HepG2 (cell line): ENCODE measurements at regions not wholly inside any gene's neighbourhood (a gene's known extent, or its start where the extent isn't known, plus 50 kb on each side); places are given as distances from the start of the nearest gene placed in this dataset.

ENCODE experiments used
- ATAC-seq: fragments of 200-7000 bp; cut with Tn5 transposase; 3 replicates; pipeline ENCODE4 v1.9.1; 2020; ENCODE audit warnings: mild to moderate bottlenecking, moderate library complexity
- BruUV-seq: library from RNA; stranded (reverse); fragments of 400-500 nt; replicated peaks from 2 replicates; lab custom pipeline; 2021; lab: Mats Ljungman, UMichigan
- CTCF ChIA-PET: fragments of 300-600 bp; formaldehyde crosslinking; extraction: SDS; loops from one replicate; lab custom pipeline; 2021; ENCODE audit warnings: low total read pairs, inconsistent platforms, low intra/inter-chr PET ratio; lab: Yijun Ruan, JAX
- POLR2A ChIA-PET: fragments of 350-600 bp; sonication (Branson Sonifier 250); formaldehyde crosslinking; loops from one replicate; lab custom pipeline; 2020; ENCODE audit warnings: antibody characterized with exemption, inconsistent platforms; lab: Yijun Ruan, JAX
- DNase-seq: peaks from one replicate; pipeline ENCODE4 v3.0.0-alpha.2; 2015; ENCODE audit warnings: low spot score
- FAIRE-seq: peaks from 3 replicates; lab custom pipeline; 2011; peaks lifted over from hg19 to GRCh38; lab: Jason Lieb, UNC
- H2AFZ ChIP-seq: one replicate; pipeline ENCODE4 v1.6.1; 2011; ENCODE audit warnings: low read length, inconsistent platforms
- H3K27ac ChIP-seq: fragments of 300-600 bp; 3 replicates; pipeline ENCODE4 v1.8.0; 2011; ENCODE audit warnings: mixed run types, mild to moderate bottlenecking, mixed read lengths, low read length, inconsistent platforms; ENCODE audit not compliant: insufficient read depth; ENCODE audit errors: extremely low read length
- H3K27me3 ChIP-seq, 2 experiments: fragments of 200-600 bp in 1 of 2; 2 replicates in 1 of 2; 3 replicates in 1 of 2; pipeline versions ENCODE4 v1.6.0 to v1.8.0; 2011; ENCODE audit warnings: low read length in 2 of 2, mild to moderate bottlenecking in 2 of 2, moderate library complexity in 2 of 2, inconsistent platforms in 1 of 2; ENCODE audit not compliant: insufficient read depth in 2 of 2, control insufficient read depth in 1 of 2
- H3K36me3 ChIP-seq, 2 experiments: fragments of 200-600 bp in 1 of 2; replicated peaks in 1 of 2; 2 replicates in 1 of 2; 3 replicates in 1 of 2; pipeline versions ENCODE4 v1.5.1 to v1.8.0; 2011; ENCODE audit warnings: low read length in 2 of 2, inconsistent platforms in 1 of 2; ENCODE audit not compliant: insufficient read depth in 2 of 2, control insufficient read depth in 1 of 2
- H3K4me1 ChIP-seq: 2 replicates; pipeline ENCODE4 v1.5.1; 2012; ENCODE audit warnings: low read length, inconsistent platforms; ENCODE audit not compliant: insufficient read depth
- H3K4me2 ChIP-seq: 2 replicates; pipeline ENCODE4 v1.6.0; 2011; ENCODE audit warnings: low read depth, low read length, inconsistent platforms
- H3K4me3 ChIP-seq, 3 experiments: fragments of 200-600 bp in 1 of 3; sonication (generic), shearing (Covaris generic) in 1 of 3; replicated peaks in 1 of 3; 2 replicates each; pipeline ENCODE4 v1.5.1; 2011 to 2016; ENCODE audit warnings: low read length in 3 of 3, inconsistent platforms in 2 of 3, low read depth in 2 of 3, mild to moderate bottlenecking in 2 of 3, control low read depth in 1 of 3, mixed read lengths in 1 of 3; ENCODE audit not compliant: insufficient read depth in 1 of 3
- H3K79me2 ChIP-seq: one replicate; pipeline ENCODE4 v1.6.1; 2011; ENCODE audit warnings: low read length, inconsistent platforms; ENCODE audit not compliant: insufficient read depth
- H3K9ac ChIP-seq: 2 replicates; pipeline ENCODE4 v1.6.0; 2011; ENCODE audit warnings: mild to moderate bottlenecking, low read depth, low read length, inconsistent platforms; ENCODE audit not compliant: insufficient read depth
- H3K9me3 ChIP-seq: 2 replicates; pipeline ENCODE4 v1.5.1; 2012; ENCODE audit warnings: mild to moderate bottlenecking, low read length
- H4K20me1 ChIP-seq: 2 replicates; pipeline ENCODE4 v1.6.0; 2011; ENCODE audit warnings: inconsistent platforms, mild to moderate bottlenecking, low read length, moderate library complexity; ENCODE audit not compliant: insufficient read depth
- ARNTL ChIP-seq: sonication (generic); formaldehyde crosslinking; IDR thresholded peaks from 2 replicates; pipeline ENCODE4 v1.4.0; 2020; ENCODE audit warnings: mild to moderate bottlenecking, missing genetic modification reagents
- PAXIP1 ChIP-seq: sonication (generic); formaldehyde crosslinking; conservative IDR thresholded peaks from 2 replicates; pipeline ENCODE4 v1.4.0; 2020; ENCODE audit warnings: mild to moderate bottlenecking, missing genetic modification reagents, moderate library complexity
- POLR2G ChIP-seq: fragments of 200-400 bp; formaldehyde crosslinking; IDR thresholded peaks from 2 replicates; pipeline ENCODE4 v1.6.1; 2018; ENCODE audit warnings: mild to moderate bottlenecking, low read depth, low read length, moderate library complexity
- PRMT3 ChIP-seq: sonication (generic); formaldehyde crosslinking; IDR thresholded peaks from 2 replicates; pipeline ENCODE4 v1.8.1; 2022; ENCODE audit warnings: low read depth, mild to moderate bottlenecking, moderate library complexity, missing genetic modification reagents, borderline replicate concordance
- SAFB2 ChIP-seq: sonication (generic); formaldehyde crosslinking; IDR thresholded peaks from 2 replicates; pipeline ENCODE4 v1.5.1; 2020; ENCODE audit warnings: missing genetic modification reagents, low read depth, mild to moderate bottlenecking, borderline replicate concordance
- SMAD3 ChIP-seq: sonication (generic); formaldehyde crosslinking; IDR thresholded peaks from 2 replicates; pipeline ENCODE4 v1.4.0; 2020; ENCODE audit warnings: missing genetic modification reagents
- THAP7 ChIP-seq: sonication (generic); formaldehyde crosslinking; IDR thresholded peaks from 2 replicates; pipeline ENCODE4 v1.8.1; 2023; ENCODE audit warnings: mild to moderate bottlenecking, missing genetic modification reagents
- ZBTB21 ChIP-seq: sonication (generic); formaldehyde crosslinking; IDR thresholded peaks from 2 replicates; pipeline ENCODE4 v1.4.0; 2020; ENCODE audit warnings: missing genetic modification reagents
- ZC3H4 ChIP-seq: sonication (generic); formaldehyde crosslinking; IDR thresholded peaks from 2 replicates; pipeline ENCODE4 v1.4.0; 2020; ENCODE audit warnings: missing genetic modification reagents, borderline replicate concordance
- ZFYVE20 ChIP-seq: sonication (generic); formaldehyde crosslinking; IDR thresholded peaks from 2 replicates; pipeline ENCODE4 v1.8.0; 2023; ENCODE audit warnings: low read depth, mild to moderate bottlenecking, moderate library complexity, missing genetic modification reagents, borderline replicate concordance
- ZNF280B ChIP-seq: sonication (generic); formaldehyde crosslinking; IDR thresholded peaks from 2 replicates; pipeline ENCODE4 v1.5.0; 2020; ENCODE audit warnings: missing genetic modification reagents, mild to moderate bottlenecking, borderline replicate concordance
- ZNF280D ChIP-seq: sonication (generic); formaldehyde crosslinking; IDR thresholded peaks from 2 replicates; pipeline ENCODE4 v1.5.1; 2020; ENCODE audit warnings: mild to moderate bottlenecking, missing genetic modification reagents
- ZNF292 ChIP-seq: sonication (generic); formaldehyde crosslinking; IDR thresholded peaks from 2 replicates; pipeline ENCODE4 v1.8.1; 2022; ENCODE audit warnings: mild to moderate bottlenecking, low read depth, missing genetic modification reagents, borderline replicate concordance
- ZNF30 ChIP-seq: sonication (generic); formaldehyde crosslinking; IDR thresholded peaks from 2 replicates; pipeline ENCODE4 v1.5.0; 2020; ENCODE audit warnings: mild to moderate bottlenecking, missing genetic modification reagents
- ZNF446 ChIP-seq: sonication (generic); formaldehyde crosslinking; IDR thresholded peaks from 2 replicates; pipeline ENCODE4 v1.5.0; 2020; ENCODE audit warnings: mild to moderate bottlenecking, missing genetic modification reagents
- WGBS: methylation state at CpG from one replicate; pipeline ENCODE4 v1.1.6; 2017; ENCODE audit warnings: low lambda C conversion rate; 5-methylcytosine and 5-hydroxymethylcytosine counted together
- in situ Hi-C: cut with HindIII; loops from 2 replicates; pipeline ENCODE4 v1.10.0; 2017; ENCODE audit warnings: low pct_unique_long_range_greater_than_20kb; ENCODE audit not compliant: extremely low pct_ligation_motif_present
- intact Hi-C: fragments of 100-400 bp; cut with micrococcal nuclease; formaldehyde crosslinking; loops from one replicate; pipeline ENCODE4 v1.10.0; 2022; ENCODE audit not compliant: unreplicated experiment

GRCh38 chr5:86862093-86862492 is 244.4 kb downstream of the COX7C start:
- in situ Hi-C loops = no loop called here
- Histone ChIP-seq H4K20me1 (no peaks in the 10 kb centered on the region), H3K4me3 (no peak overlapping the region), H3K79me2 (no peaks in the 10 kb centered on the region), H3K27me3 (no peaks in the 10 kb centered on the region), H2AFZ (no peak overlapping the region), H3K4me1 (no peaks in the 10 kb centered on the region), H3K27ac (no peak overlapping the region), H3K36me3 (no peaks in the 10 kb centered on the region), H3K4me2 (no peak overlapping the region), H3K9me3 (no peaks in the 10 kb centered on the region), H3K9ac (no peak overlapping the region)
- POLR2A ChIA-PET = no interaction called here
- CTCF ChIA-PET = no interaction called here
- WGBS = 3% methylated on average over 3 of the region's 3 CpGs
- intact Hi-C loops = no loop called here
- no peak for DNase-seq
- BruUV-seq = no TSS peak
- no peak for ATAC-seq
- no peak for FAIRE-seq
- no peak for TF ChIP-seq ZNF292 (CRISPR knock-in tag)
- TF ChIP-seq ZC3H4 (CRISPR knock-in tag) = no peak
- TF ChIP-seq ZNF280B (CRISPR knock-in tag) = no peak
- TF ChIP-seq THAP7 = no peak
- no peak for TF ChIP-seq PRMT3 (CRISPR knock-in tag)
- no peak for TF ChIP-seq ZNF446
- TF ChIP-seq PAXIP1 (CRISPR knock-in tag) = no peak
- TF ChIP-seq ZNF30 (CRISPR knock-in tag) = no peak
- TF ChIP-seq ARNTL (CRISPR knock-in tag) = no peak
- no peak for TF ChIP-seq ZBTB21 (CRISPR knock-in tag)
- no peak for TF ChIP-seq SAFB2 (CRISPR knock-in tag)
- no peak for TF ChIP-seq ZFYVE20
- TF ChIP-seq SMAD3 (CRISPR knock-in tag) = no peak
- no peak for TF ChIP-seq POLR2G
- no peak for TF ChIP-seq ZNF280D (CRISPR knock-in tag)
